WTC11 (cell line): ENCODE measurements at regions not wholly inside any gene's neighbourhood (a gene's known extent, or its start where the extent isn't known, plus 50 kb on each side); places are given as distances from the start of the nearest gene placed in this dataset.

Experiments used
- ATAC-seq: fragments of 200-7000 bp; cut with Tn5 transposase; 2 replicates; pipeline ENCODE4 v1.10.0; 2021; ENCODE audit warnings: mild to moderate bottlenecking, moderate library complexity
- CTCF ChIA-PET: fragments of 300-600 bp; sonication (Branson Sonifier 250); formaldehyde crosslinking; loops from one replicate; lab custom pipeline; 2021; ENCODE audit warnings: antibody characterized with exemption; lab: Charles Lee
- POLR2A ChIA-PET: fragments of 350-600 bp; sonication (Branson Sonifier 250); formaldehyde crosslinking; loops from one replicate; lab custom pipeline; 2021; ENCODE audit warnings: antibody characterized with exemption; lab: Charles Lee
- DNase-seq: peaks from one replicate; pipeline ENCODE4 v3.0.0; 2021; ENCODE audit warnings: low spot score
- H3K27ac Mint-ChIP-seq: 2 replicates; pipeline ENCODE4 v1.8.0; 2021; ENCODE audit warnings: mixed read lengths
- H3K27me3 Mint-ChIP-seq: 2 replicates; pipeline ENCODE4 v1.8.0; 2021; ENCODE audit warnings: low read depth, mild to moderate bottlenecking, moderate library complexity, mixed read lengths
- H3K36me3 Mint-ChIP-seq: 2 replicates; pipeline ENCODE4 v1.8.0; 2021; ENCODE audit warnings: mixed read lengths
- H3K4me1 Mint-ChIP-seq: 2 replicates; pipeline ENCODE4 v1.8.0; 2022; ENCODE audit warnings: mixed read lengths
- H3K4me3 Mint-ChIP-seq: 2 replicates; pipeline ENCODE4 v1.8.0; 2021; ENCODE audit warnings: mild to moderate bottlenecking, moderate library complexity, mixed read lengths
- H3K9me3 Mint-ChIP-seq: 2 replicates; pipeline ENCODE4 v1.8.0; 2021; ENCODE audit warnings: mixed read lengths
- ATF6 ChIP-seq: sonication (generic); formaldehyde crosslinking; IDR thresholded peaks from 2 replicates; pipeline ENCODE4 v1.8.1; 2023; ENCODE audit warnings: mild to moderate bottlenecking, missing genetic modification reagents
- CBFB ChIP-seq: sonication (generic); formaldehyde crosslinking; IDR thresholded peaks from 2 replicates; pipeline ENCODE4 v1.8.1; 2022; ENCODE audit warnings: mild to moderate bottlenecking, low read depth, missing genetic modification reagents
- CREB1 ChIP-seq: sonication (generic); formaldehyde crosslinking; IDR thresholded peaks from 2 replicates; pipeline ENCODE4 v1.8.0; 2023; ENCODE audit warnings: mild to moderate bottlenecking, missing genetic modification reagents
- ELF4 ChIP-seq: sonication (generic); formaldehyde crosslinking; IDR thresholded peaks from 2 replicates; pipeline ENCODE4 v1.8.1; 2022; ENCODE audit warnings: low read depth, mild to moderate bottlenecking, moderate library complexity, missing genetic modification reagents
- ETV6 ChIP-seq: sonication (generic); formaldehyde crosslinking; IDR thresholded peaks from 2 replicates; pipeline ENCODE4 v1.8.1; 2022; ENCODE audit warnings: mild to moderate bottlenecking, missing genetic modification reagents
- FOXP1 ChIP-seq: sonication (generic); formaldehyde crosslinking; IDR thresholded peaks from 2 replicates; pipeline ENCODE4 v1.8.0; 2022; ENCODE audit warnings: missing genetic modification reagents, mild to moderate bottlenecking, moderate library complexity, borderline replicate concordance
- FOXP4 ChIP-seq: sonication (generic); formaldehyde crosslinking; IDR thresholded peaks from 2 replicates; pipeline ENCODE4 v1.8.0; 2022; ENCODE audit warnings: mild to moderate bottlenecking, missing genetic modification reagents
- JAZF1 ChIP-seq: fragments of 250-450 bp; sonication (Bioruptor Pico); IDR thresholded peaks from 2 replicates; pipeline ENCODE4 v1.9.0; 2021; ENCODE audit warnings: moderate library complexity, mild to moderate bottlenecking, inconsistent platforms
- KAT7 ChIP-seq: sonication (generic); formaldehyde crosslinking; IDR thresholded peaks from 2 replicates; pipeline ENCODE4 v1.8.1; 2023; ENCODE audit warnings: missing genetic modification reagents, mild to moderate bottlenecking, borderline replicate concordance
- MYBL2 ChIP-seq: sonication (generic); formaldehyde crosslinking; IDR thresholded peaks from 2 replicates; pipeline ENCODE4 v1.8.1; 2023; ENCODE audit warnings: mild to moderate bottlenecking, moderate library complexity, missing genetic modification reagents
- NFATC4 ChIP-seq: fragments of 250-450 bp; sonication (Bioruptor Pico); IDR thresholded peaks from 2 replicates; pipeline ENCODE4 v1.9.0; 2021; ENCODE audit warnings: mild to moderate bottlenecking
- NFYB ChIP-seq: sonication (generic); formaldehyde crosslinking; conservative IDR thresholded peaks from 2 replicates; pipeline ENCODE4 v1.8.0; 2022; ENCODE audit warnings: low read depth, missing genetic modification reagents
- NR1H2 ChIP-seq: sonication (generic); formaldehyde crosslinking; IDR thresholded peaks from 2 replicates; pipeline ENCODE4 v1.9.0; 2021; ENCODE audit warnings: mild to moderate bottlenecking, moderate library complexity, missing genetic modification reagents
- NR2C2 ChIP-seq: sonication (generic); formaldehyde crosslinking; IDR thresholded peaks from 2 replicates; pipeline ENCODE4 v1.8.0; 2022; ENCODE audit warnings: mild to moderate bottlenecking, missing genetic modification reagents
- PREB ChIP-seq: sonication (generic); formaldehyde crosslinking; IDR thresholded peaks from 2 replicates; pipeline ENCODE4 v1.8.1; 2022; ENCODE audit warnings: mild to moderate bottlenecking, missing genetic modification reagents, moderate library complexity, borderline replicate concordance
- PRRX2 ChIP-seq: fragments of 250-450 bp; sonication (Bioruptor Pico); IDR thresholded peaks from 2 replicates; pipeline ENCODE4 v1.8.0; 2021; ENCODE audit warnings: mild to moderate bottlenecking
- ZNF121 ChIP-seq: sonication (generic); formaldehyde crosslinking; IDR thresholded peaks from 2 replicates; pipeline ENCODE4 v1.8.0; 2023; ENCODE audit warnings: missing genetic modification reagents
- ZNF138 ChIP-seq: sonication (generic); formaldehyde crosslinking; conservative IDR thresholded peaks from 2 replicates; pipeline ENCODE4 v1.8.1; 2022; ENCODE audit warnings: mild to moderate bottlenecking, moderate library complexity, missing genetic modification reagents
- ZNF263 ChIP-seq: sonication (generic); formaldehyde crosslinking; IDR thresholded peaks from 2 replicates; pipeline ENCODE4 v1.8.1; 2022; ENCODE audit warnings: low read depth, mild to moderate bottlenecking, moderate library complexity, missing genetic modification reagents
- ZNF281 ChIP-seq: sonication (generic); formaldehyde crosslinking; IDR thresholded peaks from 2 replicates; pipeline ENCODE4 v1.8.0; 2023; ENCODE audit warnings: mild to moderate bottlenecking, missing genetic modification reagents
- ZNF396 ChIP-seq: fragments of 250-450 bp; sonication (Bioruptor Pico); IDR thresholded peaks from 2 replicates; pipeline ENCODE4 v1.8.0; 2021; ENCODE audit warnings: mild to moderate bottlenecking, moderate library complexity, borderline replicate concordance
- ZNF416 ChIP-seq: fragments of 250-450 bp; sonication (Bioruptor Pico); IDR thresholded peaks from 2 replicates; pipeline ENCODE4 v1.9.0; 2021; ENCODE audit warnings: mild to moderate bottlenecking, inconsistent platforms
- ZNF423 ChIP-seq: fragments of 250-450 bp; sonication (Bioruptor Pico); IDR thresholded peaks from 2 replicates; pipeline ENCODE4 v2.1.2; 2022; ENCODE audit warnings: mild to moderate bottlenecking, moderate library complexity
- ZNF671 ChIP-seq: fragments of 250-450 bp; sonication (Bioruptor Pico); IDR thresholded peaks from 2 replicates; pipeline ENCODE4 v1.8.0; 2021; ENCODE audit warnings: mild to moderate bottlenecking
- ZSCAN18 ChIP-seq: fragments of 250-450 bp; sonication (Bioruptor Pico); IDR thresholded peaks from 2 replicates; pipeline ENCODE4 v2.1.2; 2022; ENCODE audit warnings: mild to moderate bottlenecking, moderate library complexity

- ChIA-PET CTCF (no interaction called here), POLR2A (no interaction called here)
- no peaks in the 10 kb centered on the region for H3K36me3 Mint-ChIP-seq
- no peak for ATAC-seq
- no peak overlapping the region for H3K27ac Mint-ChIP-seq
- TF ChIP-seq ZNF396 (CRISPR knock-in tag) (no peak), CBFB (no peak), JAZF1 (CRISPR knock-in tag) (no peak), ATF6 (CRISPR knock-in tag) (no peak), FOXP4 (CRISPR knock-in tag) (no peak), KAT7 (CRISPR knock-in tag) (no peak), PRRX2 (no peak), ZNF263 (no peak)
- no peak overlapping the region for H3K4me3 Mint-ChIP-seq
- no peak for DNase-seq
- peaks cover 8% of the 10 kb centered on the region; the same call in 1 of the 2 replicates for H3K4me1 Mint-ChIP-seq
- H3K27me3 Mint-ChIP-seq = peaks cover 39% of the 10 kb centered on the region
- no peaks in the 10 kb centered on the region for H3K9me3 Mint-ChIP-seq
Observed at GRCh38 chr13:71018995-71019394, 848.0 kb downstream of the DACH1 start.

GRCh38 chr13:71018544-71018943 is 848.5 kb downstream of the DACH1 start:
- ATAC-seq = no peak
- DNase-seq = no peak
- Mint-ChIP-seq H3K36me3 (no peaks in the 10 kb centered on the region), H3K27ac (no peak overlapping the region), H3K4me3 (no peak overlapping the region), H3K27me3 (peaks cover 34% of the 10 kb centered on the region), H3K9me3 (no peaks in the 10 kb centered on the region), H3K4me1 (peaks cover 8% of the 10 kb centered on the region; the same call in 1 of the 2 replicates)
- TF ChIP-seq ZNF138 (CRISPR knock-in tag) = no peak
- TF ChIP-seq ZNF121 (CRISPR knock-in tag) = no peak
- no peak for TF ChIP-seq PREB
- TF ChIP-seq ZNF416 (CRISPR knock-in tag) = no peak
- POLR2A ChIA-PET = no interaction called here
- CTCF ChIA-PET = no interaction called here

GRCh38 chr13:71017607-71018006 is 849.4 kb downstream of the DACH1 start:
- H3K27ac Mint-ChIP-seq = no peak overlapping the region
- no peak for DNase-seq
- peak; percentile 73 for ATAC-seq
- peaks cover 27% of the 10 kb centered on the region for H3K27me3 Mint-ChIP-seq
- H3K9me3 Mint-ChIP-seq = no peaks in the 10 kb centered on the region
- H3K4me3 Mint-ChIP-seq = no peak overlapping the region
- no peaks in the 10 kb centered on the region for H3K36me3 Mint-ChIP-seq
- CTCF ChIA-PET = no interaction called here
- peaks cover 8% of the 10 kb centered on the region; the same call in 1 of the 2 replicates for H3K4me1 Mint-ChIP-seq
- POLR2A ChIA-PET = no interaction called here
- TF ChIP-seq ZSCAN18 (CRISPR knock-in tag) = no peak
- no peak for TF ChIP-seq PRRX2
- TF ChIP-seq MYBL2 (CRISPR knock-in tag) = no peak
- no peak for TF ChIP-seq NFATC4
- TF ChIP-seq NR2C2 (CRISPR knock-in tag) = no peak
- no peak for TF ChIP-seq ZNF423 (CRISPR knock-in tag)
- no peak for TF ChIP-seq ZNF138 (CRISPR knock-in tag)
- TF ChIP-seq PREB = no peak
- TF ChIP-seq NR1H2 (CRISPR knock-in tag) = no peak
- TF ChIP-seq ZNF281 (CRISPR knock-in tag) = no peak
- no peak for TF ChIP-seq NFYB (CRISPR knock-in tag)
- TF ChIP-seq ETV6 (CRISPR knock-in tag) = no peak
- no peak for TF ChIP-seq ELF4
- TF ChIP-seq FOXP1 = no peak
- TF ChIP-seq CREB1 = no peak
- no peak for TF ChIP-seq ZNF671 (CRISPR knock-in tag)
